HepG2 (cell line): ENCODE measurements at regions not wholly inside any gene's neighbourhood (a gene's known extent, or its start where the extent isn't known, plus 50 kb on each side); places are given as distances from the start of the nearest gene placed in this dataset.

ENCODE experiments used
- ATAC-seq: fragments of 200-7000 bp; cut with Tn5 transposase; 3 replicates; pipeline ENCODE4 v1.9.1; 2020; ENCODE audit warnings: mild to moderate bottlenecking, moderate library complexity
- BruUV-seq: library from RNA; stranded (reverse); fragments of 400-500 nt; replicated peaks from 2 replicates; lab custom pipeline; 2021; lab: Mats Ljungman, UMichigan
- CTCF ChIA-PET: fragments of 300-600 bp; formaldehyde crosslinking; extraction: SDS; loops from one replicate; lab custom pipeline; 2021; ENCODE audit warnings: low total read pairs, inconsistent platforms, low intra/inter-chr PET ratio; lab: Yijun Ruan, JAX
- POLR2A ChIA-PET: fragments of 350-600 bp; sonication (Branson Sonifier 250); formaldehyde crosslinking; loops from one replicate; lab custom pipeline; 2020; ENCODE audit warnings: antibody characterized with exemption, inconsistent platforms; lab: Yijun Ruan, JAX
- DNase-seq: peaks from one replicate; pipeline ENCODE4 v3.0.0-alpha.2; 2015; ENCODE audit warnings: low spot score
- FAIRE-seq: peaks from 3 replicates; lab custom pipeline; 2011; peaks lifted over from hg19 to GRCh38; lab: Jason Lieb, UNC
- H2AFZ ChIP-seq: one replicate; pipeline ENCODE4 v1.6.1; 2011; ENCODE audit warnings: low read length, inconsistent platforms
- H3K27ac ChIP-seq: fragments of 300-600 bp; 3 replicates; pipeline ENCODE4 v1.8.0; 2011; ENCODE audit warnings: mixed run types, mild to moderate bottlenecking, mixed read lengths, low read length, inconsistent platforms; ENCODE audit not compliant: insufficient read depth; ENCODE audit errors: extremely low read length
- H3K27me3 ChIP-seq, 2 experiments: fragments of 200-600 bp in 1 of 2; 2 replicates in 1 of 2; 3 replicates in 1 of 2; pipeline versions ENCODE4 v1.6.0 to v1.8.0; 2011; ENCODE audit warnings: low read length in 2 of 2, mild to moderate bottlenecking in 2 of 2, moderate library complexity in 2 of 2, inconsistent platforms in 1 of 2; ENCODE audit not compliant: insufficient read depth in 2 of 2, control insufficient read depth in 1 of 2
- H3K36me3 ChIP-seq, 2 experiments: fragments of 200-600 bp in 1 of 2; replicated peaks in 1 of 2; 2 replicates in 1 of 2; 3 replicates in 1 of 2; pipeline versions ENCODE4 v1.5.1 to v1.8.0; 2011; ENCODE audit warnings: low read length in 2 of 2, inconsistent platforms in 1 of 2; ENCODE audit not compliant: insufficient read depth in 2 of 2, control insufficient read depth in 1 of 2
- H3K4me1 ChIP-seq: 2 replicates; pipeline ENCODE4 v1.5.1; 2012; ENCODE audit warnings: low read length, inconsistent platforms; ENCODE audit not compliant: insufficient read depth
- H3K4me2 ChIP-seq: 2 replicates; pipeline ENCODE4 v1.6.0; 2011; ENCODE audit warnings: low read depth, low read length, inconsistent platforms
- H3K4me3 ChIP-seq, 3 experiments: fragments of 200-600 bp in 1 of 3; sonication (generic), shearing (Covaris generic) in 1 of 3; replicated peaks in 1 of 3; 2 replicates each; pipeline ENCODE4 v1.5.1; 2011 to 2016; ENCODE audit warnings: low read length in 3 of 3, inconsistent platforms in 2 of 3, low read depth in 2 of 3, mild to moderate bottlenecking in 2 of 3, control low read depth in 1 of 3, mixed read lengths in 1 of 3; ENCODE audit not compliant: insufficient read depth in 1 of 3
- H3K79me2 ChIP-seq: one replicate; pipeline ENCODE4 v1.6.1; 2011; ENCODE audit warnings: low read length, inconsistent platforms; ENCODE audit not compliant: insufficient read depth
- H3K9ac ChIP-seq: 2 replicates; pipeline ENCODE4 v1.6.0; 2011; ENCODE audit warnings: mild to moderate bottlenecking, low read depth, low read length, inconsistent platforms; ENCODE audit not compliant: insufficient read depth
- H3K9me3 ChIP-seq: 2 replicates; pipeline ENCODE4 v1.5.1; 2012; ENCODE audit warnings: mild to moderate bottlenecking, low read length
- H4K20me1 ChIP-seq: 2 replicates; pipeline ENCODE4 v1.6.0; 2011; ENCODE audit warnings: inconsistent platforms, mild to moderate bottlenecking, low read length, moderate library complexity; ENCODE audit not compliant: insufficient read depth
- ARID2 ChIP-seq: sonication (generic); formaldehyde crosslinking; IDR thresholded peaks from 2 replicates; pipeline ENCODE4 v1.8.1; 2022; ENCODE audit warnings: mild to moderate bottlenecking, missing genetic modification reagents, borderline replicate concordance
- ATF7-NPFF ChIP-seq: sonication (generic); formaldehyde crosslinking; IDR thresholded peaks from 2 replicates; pipeline ENCODE4 v1.8.1; 2023; ENCODE audit warnings: mild to moderate bottlenecking, low read depth, missing genetic modification reagents, moderate library complexity
- CERS6 ChIP-seq: sonication (generic); formaldehyde crosslinking; IDR thresholded peaks from 2 replicates; pipeline ENCODE4 v1.5.0; 2020; ENCODE audit warnings: missing genetic modification reagents
- EZH2 ChIP-seq: conservative IDR thresholded peaks from 2 replicates; pipeline ENCODE4 v1.6.1; 2012; ENCODE audit warnings: mild to moderate bottlenecking, low read depth, low read length, moderate library complexity
- GTF3A ChIP-seq: sonication (generic); formaldehyde crosslinking; conservative IDR thresholded peaks from 2 replicates; pipeline ENCODE4 v1.4.0; 2020; ENCODE audit warnings: mild to moderate bottlenecking, missing genetic modification reagents
- HDAC1 ChIP-seq: sonication (generic); formaldehyde crosslinking; IDR thresholded peaks from 2 replicates; pipeline ENCODE4 v1.5.1; 2020; ENCODE audit warnings: mild to moderate bottlenecking, missing genetic modification reagents
- HES4 ChIP-seq: sonication (generic); formaldehyde crosslinking; IDR thresholded peaks from 2 replicates; pipeline ENCODE4 v1.9.0; 2021; ENCODE audit warnings: mild to moderate bottlenecking, missing genetic modification reagents, borderline replicate concordance
- HIVEP1 ChIP-seq: sonication (generic); formaldehyde crosslinking; IDR thresholded peaks from 2 replicates; pipeline ENCODE4 v1.4.0; 2020; ENCODE audit warnings: mild to moderate bottlenecking, missing genetic modification reagents
- HOXA7 ChIP-seq: sonication (generic); formaldehyde crosslinking; IDR thresholded peaks from 2 replicates; pipeline ENCODE4 v1.8.1; 2022; ENCODE audit warnings: mild to moderate bottlenecking, missing genetic modification reagents, moderate library complexity
- IRF9 ChIP-seq: sonication (generic); formaldehyde crosslinking; IDR thresholded peaks from 2 replicates; pipeline ENCODE4 v1.8.0; 2022; ENCODE audit warnings: missing genetic modification reagents, mild to moderate bottlenecking, borderline replicate concordance
- NCOA1 ChIP-seq: sonication (generic); formaldehyde crosslinking; IDR thresholded peaks from 2 replicates; pipeline ENCODE4 v1.9.0; 2021; ENCODE audit warnings: missing genetic modification reagents
- NFATC3 ChIP-seq: sonication (generic); formaldehyde crosslinking; IDR thresholded peaks from 2 replicates; pipeline ENCODE4 v1.5.1; 2020; ENCODE audit warnings: mild to moderate bottlenecking, missing genetic modification reagents
- NFKB2 ChIP-seq: sonication (generic); formaldehyde crosslinking; IDR thresholded peaks from 2 replicates; pipeline ENCODE4 v1.4.0; 2020; ENCODE audit warnings: missing genetic modification reagents, borderline replicate concordance
- PAF1 ChIP-seq: IDR thresholded peaks from 2 replicates; pipeline ENCODE4 v1.6.1; 2016; ENCODE audit warnings: missing genetic modification reagents, missing compliant biosample characterization
- RFXANK ChIP-seq: IDR thresholded peaks from 2 replicates; pipeline ENCODE4 v1.6.1; 2016
- ZFP36 ChIP-seq: fragments of 150-350 bp; IDR thresholded peaks from 2 replicates; pipeline ENCODE4 v1.6.1; 2018; ENCODE audit warnings: borderline replicate concordance, low read length, low read depth; ENCODE audit not compliant: partially characterized antibody
- ZNF264 ChIP-seq: sonication (generic); formaldehyde crosslinking; IDR thresholded peaks from 2 replicates; pipeline ENCODE4 v1.4.0; 2020; ENCODE audit warnings: missing genetic modification reagents
- ZNF431 ChIP-seq: sonication (generic); formaldehyde crosslinking; IDR thresholded peaks from 2 replicates; pipeline ENCODE4 v1.9.0; 2022; ENCODE audit warnings: missing genetic modification reagents, low read depth, mild to moderate bottlenecking, borderline replicate concordance
- ZNF615 ChIP-seq: sonication (generic); formaldehyde crosslinking; IDR thresholded peaks from 2 replicates; pipeline ENCODE4 v1.5.0; 2020; ENCODE audit warnings: mild to moderate bottlenecking, missing genetic modification reagents, borderline replicate concordance
- ZNF776 ChIP-seq: sonication (generic); formaldehyde crosslinking; IDR thresholded peaks from 2 replicates; pipeline ENCODE4 v1.4.0; 2020; ENCODE audit warnings: mild to moderate bottlenecking, missing genetic modification reagents
- ZNF780A ChIP-seq: sonication (generic); formaldehyde crosslinking; IDR thresholded peaks from 2 replicates; pipeline ENCODE4 v1.8.0; 2022; ENCODE audit warnings: mild to moderate bottlenecking, missing genetic modification reagents, moderate library complexity
- ZNF816 ChIP-seq: sonication (generic); formaldehyde crosslinking; IDR thresholded peaks from 2 replicates; pipeline ENCODE4 v1.8.0; 2022; ENCODE audit warnings: missing genetic modification reagents, mild to moderate bottlenecking, borderline replicate concordance
- WGBS: methylation state at CpG from one replicate; pipeline ENCODE4 v1.1.6; 2017; ENCODE audit warnings: low lambda C conversion rate; 5-methylcytosine and 5-hydroxymethylcytosine counted together
- in situ Hi-C: cut with HindIII; loops from 2 replicates; pipeline ENCODE4 v1.10.0; 2017; ENCODE audit warnings: low pct_unique_long_range_greater_than_20kb; ENCODE audit not compliant: extremely low pct_ligation_motif_present
- intact Hi-C: fragments of 100-400 bp; cut with micrococcal nuclease; formaldehyde crosslinking; loops from one replicate; pipeline ENCODE4 v1.10.0; 2022; ENCODE audit not compliant: unreplicated experiment
- TF ChIP-seq, protein P1 (sequence below): sonication (generic); formaldehyde crosslinking; IDR thresholded peaks from 2 replicates; pipeline ENCODE4 v1.5.1; 2020; ENCODE audit warnings: missing genetic modification reagents, mild to moderate bottlenecking, borderline replicate concordance

DNA sequence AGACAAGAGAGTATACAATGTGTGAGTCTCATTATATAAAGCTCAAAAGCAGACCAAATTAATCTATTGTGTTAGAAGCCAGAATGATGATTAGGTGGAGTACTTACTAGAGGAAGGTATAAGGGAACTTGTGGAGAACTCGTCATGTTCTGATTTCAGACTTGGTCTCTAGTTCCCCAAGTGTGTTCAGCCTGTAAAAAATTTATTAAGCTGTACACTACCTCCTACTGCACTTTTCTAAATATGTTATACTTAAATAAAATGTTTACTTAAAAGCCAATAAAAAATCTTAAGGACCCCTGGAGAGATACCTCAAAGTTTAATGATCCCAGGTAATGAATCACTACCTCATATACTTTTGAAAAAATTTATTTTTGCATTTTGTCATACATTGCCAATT, 130.4 kb upstream of the PLCB4 start (continued):
- no peak for TF ChIP-seq ZNF615 (CRISPR knock-in tag)
- no peak for TF ChIP-seq ZNF816
- TF ChIP-seq NCOA1 = no peak
- no peak for TF ChIP-seq HIVEP1 (CRISPR knock-in tag)

- no peak overlapping the region for H2AFZ ChIP-seq
- no peak for FAIRE-seq
- 9% methylated on average over 2 of the region's 2 CpGs for WGBS
- no peak overlapping the region for H3K4me2 ChIP-seq
- no peak for ATAC-seq
- no TSS peak for BruUV-seq
- in situ Hi-C loops (no loop called here), intact Hi-C loops (no loop called here)
- no peak overlapping the region for H3K9ac ChIP-seq
- no peaks in the 10 kb centered on the region for H3K9me3 ChIP-seq
- ChIA-PET CTCF (no interaction called here), POLR2A (no interaction called here)
- no peaks in the 10 kb centered on the region for H3K4me1 ChIP-seq
- no peaks in the 10 kb centered on the region for H4K20me1 ChIP-seq
- DNase-seq = no peak
- H3K27me3 ChIP-seq = peaks cover 0 to 5% of the 10 kb centered on the region in 2 experiments; a peak in 2 of 5 replicates
- H3K36me3 ChIP-seq = no peaks in the 10 kb centered on the region
- H3K79me2 ChIP-seq = no peaks in the 10 kb centered on the region
- no peak overlapping the region for H3K27ac ChIP-seq
- H3K4me3 ChIP-seq = no peak overlapping the region
- TF ChIP-seq IRF9 = no peak
- no peak for TF ChIP-seq RFXANK (CRISPR knock-in tag)
- TF ChIP-seq NFKB2 = no peak
- TF ChIP-seq GTF3A (CRISPR knock-in tag) = no peak
- no peak for TF ChIP-seq ZNF780A
- no peak for TF ChIP-seq HOXA7 (CRISPR knock-in tag)
- no peak for TF ChIP-seq HDAC1 (CRISPR knock-in tag)
- TF ChIP-seq ZNF264 (CRISPR knock-in tag) = no peak
- TF ChIP-seq, protein P1, sequence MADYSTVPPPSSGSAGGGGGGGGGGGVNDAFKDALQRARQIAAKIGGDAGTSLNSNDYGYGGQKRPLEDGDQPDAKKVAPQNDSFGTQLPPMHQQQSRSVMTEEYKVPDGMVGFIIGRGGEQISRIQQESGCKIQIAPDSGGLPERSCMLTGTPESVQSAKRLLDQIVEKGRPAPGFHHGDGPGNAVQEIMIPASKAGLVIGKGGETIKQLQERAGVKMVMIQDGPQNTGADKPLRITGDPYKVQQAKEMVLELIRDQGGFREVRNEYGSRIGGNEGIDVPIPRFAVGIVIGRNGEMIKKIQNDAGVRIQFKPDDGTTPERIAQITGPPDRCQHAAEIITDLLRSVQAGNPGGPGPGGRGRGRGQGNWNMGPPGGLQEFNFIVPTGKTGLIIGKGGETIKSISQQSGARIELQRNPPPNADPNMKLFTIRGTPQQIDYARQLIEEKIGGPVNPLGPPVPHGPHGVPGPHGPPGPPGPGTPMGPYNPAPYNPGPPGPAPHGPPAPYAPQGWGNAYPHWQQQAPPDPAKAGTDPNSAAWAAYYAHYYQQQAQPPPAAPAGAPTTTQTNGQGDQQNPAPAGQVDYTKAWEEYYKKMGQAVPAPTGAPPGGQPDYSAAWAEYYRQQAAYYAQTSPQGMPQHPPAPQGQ (CRISPR knock-in tag) = no peak
- no peak for TF ChIP-seq CERS6 (CRISPR knock-in tag)
- no peak for TF ChIP-seq ZNF776 (CRISPR knock-in tag)
- TF ChIP-seq ZFP36 = no peak
- TF ChIP-seq ARID2 (CRISPR knock-in tag) = no peak
- TF ChIP-seq ZNF431 = no peak
- TF ChIP-seq ATF7-NPFF (CRISPR knock-in tag) = no peak
- no peak for TF ChIP-seq NFATC3 (CRISPR knock-in tag)
- TF ChIP-seq EZH2 = no peak
- no peak for TF ChIP-seq HES4 (CRISPR knock-in tag)
- TF ChIP-seq PAF1 (CRISPR knock-in tag) = no peak
Measured at GRCh38 chr20:8940326-8940725, 128.6 kb upstream of the PLCB4 start.
